ENCODE measurements at regions not wholly inside any gene's neighbourhood (a gene's known extent, or its start where the extent isn't known, plus 50 kb on each side); places are given as distances from the start of the nearest gene placed in this dataset.
"Not testable (repeated sequence)": the region's sequence is repeated elsewhere in the genome, so short reads cannot be mapped to it uniquely, and the experiment has no call there.

DNA sequence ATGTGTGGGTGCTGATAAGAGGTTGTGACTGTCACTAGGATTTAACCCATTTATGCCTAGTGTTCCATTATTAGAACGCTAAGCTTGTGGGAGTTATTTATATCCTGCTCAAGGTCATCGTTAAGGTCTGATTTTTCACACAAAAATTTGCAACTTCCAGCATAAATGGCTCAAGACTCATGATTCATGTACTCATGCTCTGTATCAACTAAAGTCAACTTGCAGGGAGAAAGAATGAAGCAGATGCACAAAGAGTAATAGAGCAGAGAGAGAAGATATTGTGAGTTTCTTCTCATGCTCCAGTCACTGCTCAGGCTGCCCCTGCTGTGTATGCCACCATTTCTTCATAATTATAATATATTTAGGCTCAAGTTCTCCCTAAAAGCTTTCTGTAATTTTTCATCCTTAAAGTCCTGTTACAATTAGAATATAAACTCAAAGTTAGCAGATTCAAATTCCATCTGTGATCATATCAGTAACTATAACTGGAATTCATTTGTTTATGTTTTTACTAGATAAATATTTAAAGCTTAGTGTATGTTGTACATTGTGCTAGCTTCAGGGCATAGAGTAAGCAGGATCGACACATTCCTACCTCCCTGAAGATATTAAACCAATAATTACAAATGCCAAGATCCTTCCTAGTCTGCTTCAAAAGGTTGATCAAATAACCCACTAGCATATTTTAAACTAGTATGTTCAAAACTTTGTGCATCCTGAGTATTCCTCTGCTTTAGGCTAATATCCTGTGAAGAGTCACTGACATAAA lies 136.7 kb downstream of the NUDT12 start:
- DNase-seq, result no peak

DNA sequence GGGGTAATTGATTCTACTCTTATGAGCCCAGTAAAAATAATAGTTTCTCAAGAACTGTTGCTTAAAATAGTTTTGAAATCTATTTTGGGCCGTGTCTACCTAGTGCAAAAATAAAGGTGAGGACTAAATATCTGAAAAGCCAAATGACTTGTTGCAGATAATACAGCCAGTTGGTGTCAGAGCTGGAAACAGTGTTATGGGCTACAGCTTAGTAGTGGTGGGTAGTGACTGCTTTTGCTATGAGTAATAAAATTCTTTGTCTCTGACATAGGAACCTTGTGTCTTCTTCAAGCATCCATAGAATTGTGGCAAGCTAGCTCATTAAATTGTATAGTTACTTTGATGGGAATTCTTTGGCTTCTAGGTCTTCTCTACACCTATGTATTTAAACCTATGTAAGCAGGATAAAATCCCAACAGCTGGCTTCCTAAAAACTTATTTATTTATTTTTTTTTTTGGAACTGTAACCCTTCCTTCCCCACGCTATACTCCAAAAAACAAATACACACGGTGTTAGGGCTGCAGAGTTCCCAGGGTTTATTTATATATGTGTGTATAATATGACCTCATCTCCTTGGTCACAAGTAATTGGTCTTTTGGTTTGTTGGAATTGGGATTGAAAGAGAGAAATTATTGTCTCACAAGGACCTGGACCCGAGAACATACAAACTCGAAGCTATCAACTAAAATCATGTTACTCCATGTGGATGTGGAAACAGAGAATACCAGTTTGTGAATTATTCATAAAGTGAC lies 138.0 kb downstream of the NUDT12 start:
- DNase-seq, result no peak

DNA sequence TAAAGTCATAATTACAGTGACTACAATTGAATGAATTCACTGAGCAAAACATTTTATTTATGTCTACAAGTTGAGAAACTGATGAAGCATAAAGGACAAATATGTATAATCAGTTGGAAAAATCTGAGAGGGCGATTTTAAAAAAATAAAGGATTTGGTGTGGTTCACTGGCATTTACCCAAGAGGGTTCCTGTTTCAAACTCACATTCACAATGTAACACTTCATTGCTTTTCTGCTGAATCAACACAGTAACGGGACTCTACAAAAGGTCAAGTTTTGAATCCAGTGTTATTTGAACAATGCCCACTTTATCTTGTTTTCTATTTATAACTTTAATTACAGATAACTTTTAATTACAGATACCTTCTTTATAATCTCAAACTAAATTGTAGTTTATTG lies 138.6 kb downstream of the NUDT12 start:
- DNase-seq, result no peak

DNA sequence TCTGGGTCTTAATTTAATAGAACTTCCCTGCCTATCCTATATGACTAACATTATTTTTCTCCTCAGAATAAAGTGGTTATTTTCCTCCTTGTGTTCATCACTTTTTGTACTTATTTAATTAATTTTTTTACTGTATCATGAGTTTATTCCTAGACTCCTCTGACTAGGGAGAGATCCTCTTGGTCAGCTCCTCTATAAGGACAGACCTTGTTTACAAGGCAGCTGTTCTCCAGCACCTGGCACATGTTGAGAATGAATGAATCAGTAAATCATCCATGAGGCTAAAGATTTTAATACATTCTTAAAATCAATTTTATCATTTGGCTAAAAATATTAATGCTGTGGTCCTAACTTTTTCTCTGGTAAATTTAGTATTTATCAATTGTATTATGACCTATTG lies 139.8 kb downstream of the NUDT12 start:
- DNase-seq, result no peak

DNA sequence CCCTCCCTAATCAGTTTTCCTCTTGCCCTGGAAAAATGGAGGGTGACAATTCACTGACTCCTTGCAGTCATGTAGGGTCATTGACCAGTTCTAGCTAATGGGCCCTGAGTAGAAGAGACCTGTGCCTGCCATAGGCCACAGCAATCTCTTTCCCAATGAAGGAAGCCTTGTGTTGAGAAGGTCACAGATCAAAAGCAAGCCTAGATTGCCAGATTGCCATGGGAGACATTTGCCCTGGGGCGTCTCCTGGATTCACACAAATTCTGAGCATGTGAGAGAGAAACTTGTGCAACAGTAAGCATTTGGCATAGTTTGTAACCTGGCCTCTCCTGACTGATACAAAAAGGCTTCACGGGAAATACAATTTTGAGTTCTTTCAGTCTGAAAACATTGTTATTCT lies 148.0 kb downstream of the NUDT12 start:
- DNase-seq, result no peak

DNA sequence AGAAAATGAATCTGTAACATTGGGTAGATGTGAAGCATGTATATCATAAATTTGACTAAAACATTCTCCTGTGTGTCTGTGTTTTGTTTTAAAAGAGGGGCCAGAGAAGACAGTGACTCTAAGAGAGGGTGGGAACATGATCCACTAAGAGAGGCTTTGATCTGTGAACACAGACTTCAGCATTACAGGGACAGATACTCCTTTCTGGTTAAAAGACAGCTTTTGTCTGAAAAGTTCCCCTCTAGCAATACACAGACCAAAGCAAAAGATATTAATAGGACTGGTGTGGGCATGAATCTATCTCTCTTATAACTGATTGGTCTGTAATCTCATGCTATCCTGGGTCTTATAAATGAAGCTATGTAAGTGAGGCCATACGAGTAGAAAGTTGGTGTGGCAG lies 150.9 kb downstream of the NUDT12 start:
- no peak for DNase-seq

DNA sequence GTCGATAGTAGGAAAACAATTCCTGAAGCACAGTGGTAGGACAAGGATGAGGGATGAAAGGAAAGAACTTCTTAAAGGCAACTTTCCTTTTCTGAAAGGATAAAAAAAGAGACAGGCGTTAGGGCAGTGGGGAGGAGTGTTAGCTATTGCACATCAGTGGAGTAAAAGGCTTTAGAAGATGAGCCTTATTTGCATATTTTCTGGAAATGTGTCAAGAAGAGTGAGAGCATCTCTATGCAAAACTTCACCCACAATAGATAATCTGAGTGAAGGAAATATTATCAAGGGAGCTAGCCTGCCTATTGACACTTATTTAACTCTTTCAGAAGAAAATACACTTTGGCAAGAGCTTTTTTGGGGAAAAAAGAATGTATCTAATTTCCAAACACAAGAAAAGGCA lies 151.6 kb downstream of the MACIR start:
- no peak for DNase-seq

DNA sequence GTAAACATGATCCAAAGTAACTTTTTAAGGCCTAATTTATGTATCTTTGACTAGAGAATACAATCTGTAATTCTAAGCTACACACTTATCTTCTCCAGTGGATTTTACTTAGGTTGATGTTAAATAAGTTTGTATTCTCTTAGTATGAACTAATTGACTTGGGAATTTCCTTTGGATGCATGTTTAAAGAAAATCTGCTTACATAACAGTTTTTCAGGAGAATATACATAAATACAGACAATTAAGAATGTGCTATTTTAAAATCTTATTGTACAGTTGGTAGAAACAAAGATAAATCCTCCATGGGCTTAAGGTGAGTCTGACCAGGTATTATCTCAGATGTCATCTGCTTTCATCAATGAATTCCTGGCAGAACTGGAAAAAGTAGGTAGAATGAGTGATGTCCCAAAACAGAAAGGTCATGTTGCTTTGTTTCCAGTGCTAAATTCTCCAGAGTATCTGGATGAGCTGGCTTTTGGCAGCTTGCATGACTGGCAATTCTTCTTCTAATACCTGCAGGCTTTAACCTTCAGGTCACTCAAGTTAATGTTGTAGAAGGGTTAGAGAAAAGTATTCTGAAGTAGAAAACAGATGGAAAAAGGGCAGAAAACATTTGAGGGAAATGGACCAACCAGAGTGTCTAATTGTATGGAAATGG lies 150.6 kb downstream of the MACIR start:
- no peak for DNase-seq

DNA sequence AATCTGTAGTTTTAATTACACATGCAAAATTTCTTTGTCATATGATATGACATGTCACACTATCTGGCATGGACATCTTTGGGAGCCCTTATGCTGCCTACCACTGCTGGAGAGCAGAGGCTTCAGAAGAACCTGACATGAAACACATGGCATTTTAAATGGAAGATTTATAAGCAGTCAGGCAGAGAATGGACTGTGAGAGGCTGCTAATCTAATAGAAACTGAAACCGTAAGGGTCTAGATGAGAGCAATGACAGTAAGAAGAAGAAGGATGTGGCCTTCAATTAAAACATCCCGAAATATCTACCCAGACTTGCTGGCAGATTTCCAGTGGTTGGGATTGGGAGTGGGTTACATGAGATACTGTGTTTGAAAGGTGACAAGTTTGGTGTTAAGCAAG lies 149.8 kb downstream of the MACIR start:
- DNase-seq, result no peak

DNA sequence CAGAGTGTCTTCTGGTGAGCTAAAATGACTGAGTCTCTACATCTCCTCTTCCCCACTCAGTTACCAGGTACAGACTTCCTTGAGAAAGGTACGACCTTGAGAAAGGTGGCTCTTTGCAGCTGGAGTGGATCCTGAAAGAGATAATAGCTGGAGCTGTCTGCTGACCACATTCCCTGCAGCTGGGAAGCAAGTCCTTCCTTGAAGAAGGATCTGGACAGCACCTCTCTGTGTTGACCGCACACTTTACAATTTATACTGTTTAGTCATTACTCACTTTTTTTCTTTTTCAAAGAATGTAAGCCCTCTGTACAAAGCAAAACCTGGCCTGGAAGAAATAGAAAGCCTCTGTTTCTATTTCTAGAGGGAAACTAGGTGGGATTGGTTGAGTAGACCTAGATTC lies 148.8 kb downstream of the MACIR start:
- no peak for DNase-seq

DNA sequence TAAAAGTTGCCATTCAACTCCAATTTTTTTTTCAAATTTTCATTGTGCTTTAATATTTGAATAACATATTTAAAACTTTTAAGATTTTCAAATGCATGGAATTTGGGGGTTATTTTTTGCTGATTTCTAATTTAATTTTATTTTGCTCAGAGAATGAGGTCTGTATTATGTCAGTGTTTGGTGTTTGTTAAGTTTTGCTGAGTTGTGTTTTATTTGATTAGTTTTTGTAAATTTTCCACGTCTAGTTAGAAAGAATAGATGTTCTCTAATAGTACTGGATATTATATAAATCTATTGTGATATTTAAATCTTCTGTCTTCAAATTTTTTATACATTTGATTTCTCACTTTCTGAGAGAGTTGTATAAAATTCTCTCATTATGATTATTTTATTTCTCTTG lies 145.9 kb downstream of the MACIR start:
- DNase-seq, result no peak

DNA sequence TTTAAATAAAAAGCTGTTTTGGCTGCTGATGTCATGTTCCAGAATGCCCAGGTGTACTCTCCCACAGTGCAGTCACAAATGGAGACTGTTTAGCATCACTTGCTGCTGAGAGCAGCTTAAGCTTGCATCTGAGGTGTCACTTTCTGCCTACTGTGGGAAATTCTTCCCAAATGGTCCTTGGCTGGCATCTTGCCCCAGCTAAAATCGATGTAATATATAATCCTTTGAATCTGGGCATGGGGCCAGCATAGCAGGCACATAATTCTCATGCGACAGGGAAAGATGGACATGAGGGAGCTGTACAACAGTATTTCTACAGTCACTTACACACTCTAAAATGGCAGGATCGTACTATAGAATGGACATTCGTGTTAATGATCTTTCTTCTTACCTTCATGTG lies 144.3 kb downstream of the MACIR start:
- no peak for DNase-seq

DNA sequence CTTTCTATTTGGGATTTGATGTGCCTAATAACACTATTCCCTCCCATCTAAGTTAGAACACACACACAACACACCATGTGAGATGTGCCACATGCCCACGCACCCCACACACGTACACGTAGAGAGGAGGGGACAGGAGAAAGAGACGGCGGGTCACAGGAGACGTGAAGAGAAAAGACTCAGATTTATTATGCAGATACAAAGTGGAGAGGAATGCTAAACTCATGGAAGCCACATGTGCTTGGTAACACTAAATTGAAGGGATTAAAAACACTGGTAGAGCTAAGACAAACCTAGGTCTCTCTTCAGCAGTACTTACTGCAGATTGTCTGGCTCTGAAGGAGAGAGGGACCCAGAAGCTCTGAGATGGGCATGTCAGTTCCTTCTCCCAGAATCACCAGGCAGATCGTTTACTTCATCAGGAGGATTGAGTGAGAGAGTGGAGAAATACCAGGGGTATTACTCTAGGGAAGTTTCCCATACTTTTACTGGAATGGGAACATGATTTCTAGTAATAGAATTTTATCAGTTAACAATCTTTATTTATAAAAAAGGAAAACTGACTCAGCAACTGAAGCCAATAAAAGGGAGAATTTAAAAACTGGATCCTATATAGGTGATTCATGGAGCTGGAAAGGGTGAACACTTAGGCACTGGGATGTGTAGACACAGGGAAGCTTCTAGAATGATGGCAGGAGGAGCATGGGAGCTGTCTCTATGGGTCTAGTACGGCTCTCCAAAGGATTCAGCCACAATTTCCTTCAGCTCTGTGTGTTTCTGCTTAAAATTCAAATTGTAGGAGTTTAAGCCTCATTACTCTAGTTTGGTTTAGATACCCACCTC lies 139.4 kb downstream of the MACIR start:
- no peak for DNase-seq

DNA sequence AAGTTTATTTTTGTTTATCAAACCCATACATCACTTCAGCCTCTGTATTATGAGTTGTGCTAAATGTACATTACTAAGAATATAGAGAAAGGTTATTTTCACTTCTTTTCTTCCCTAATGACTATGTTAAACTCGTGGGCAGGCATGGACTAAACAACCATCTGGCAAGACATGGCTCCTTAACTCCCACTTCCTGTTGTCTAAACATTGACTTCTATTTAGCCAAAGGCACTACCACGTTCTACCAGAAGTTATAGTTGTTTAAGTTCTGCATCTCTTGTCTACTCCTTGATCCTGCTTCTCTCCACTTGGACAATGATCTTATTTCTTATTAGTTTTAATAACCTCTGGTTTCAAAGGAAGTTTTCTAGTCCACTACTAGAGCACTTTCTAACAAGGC lies 136.1 kb downstream of the MACIR start:
- DNase-seq, result no peak

DNA sequence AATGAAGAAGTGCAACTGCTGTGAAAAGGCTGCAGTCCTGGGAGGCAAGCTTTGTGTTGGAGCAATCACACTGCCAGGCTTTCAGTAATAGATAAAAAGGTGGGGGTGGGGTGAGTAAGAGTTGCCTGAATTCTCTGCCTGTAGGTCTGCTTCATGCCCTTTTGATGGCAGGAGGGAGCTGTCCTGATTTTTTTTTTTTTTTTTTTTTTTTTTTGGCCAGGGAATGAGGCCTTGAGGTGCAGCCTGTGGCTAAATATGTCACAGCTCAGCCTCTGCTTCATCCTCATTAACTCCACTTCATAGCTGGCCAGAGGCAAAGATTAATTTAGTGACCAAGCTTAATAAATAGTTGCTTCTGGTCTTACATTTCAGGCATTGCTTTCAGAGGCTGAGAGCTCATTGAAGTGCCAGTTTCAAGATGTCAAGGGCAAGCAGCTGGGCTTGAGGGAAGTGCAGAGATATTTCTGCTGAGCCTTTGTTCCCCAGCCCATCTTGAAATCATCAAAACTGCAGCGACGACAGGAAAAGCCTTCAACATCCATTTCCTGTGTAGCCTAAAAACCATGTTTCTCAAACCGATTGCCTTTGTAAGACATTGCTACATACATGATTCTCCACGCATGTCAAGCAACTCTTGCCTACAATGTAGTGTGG lies 134.7 kb downstream of the MACIR start:
- peak; percentile 12 for DNase-seq

DNA sequence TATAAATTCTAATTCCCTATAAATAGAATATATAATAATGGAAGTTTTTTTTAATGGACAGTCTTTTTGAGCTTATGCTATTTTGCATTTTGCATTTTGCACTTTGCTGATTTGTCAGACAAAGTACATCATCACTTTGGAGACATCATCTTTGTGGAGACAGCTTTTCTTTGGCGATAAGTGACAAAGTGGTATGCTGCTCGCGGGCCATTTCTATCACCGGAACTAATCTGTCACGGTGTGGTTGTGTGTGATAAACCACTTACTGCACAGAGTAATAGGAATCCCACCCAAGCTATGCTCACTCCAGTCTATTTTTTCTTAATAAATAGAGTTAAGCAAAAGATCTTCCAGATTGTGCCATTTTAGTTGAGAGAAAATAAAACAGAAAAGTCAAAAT lies 133.1 kb downstream of the MACIR start:
- DNase-seq, result no peak

DNA sequence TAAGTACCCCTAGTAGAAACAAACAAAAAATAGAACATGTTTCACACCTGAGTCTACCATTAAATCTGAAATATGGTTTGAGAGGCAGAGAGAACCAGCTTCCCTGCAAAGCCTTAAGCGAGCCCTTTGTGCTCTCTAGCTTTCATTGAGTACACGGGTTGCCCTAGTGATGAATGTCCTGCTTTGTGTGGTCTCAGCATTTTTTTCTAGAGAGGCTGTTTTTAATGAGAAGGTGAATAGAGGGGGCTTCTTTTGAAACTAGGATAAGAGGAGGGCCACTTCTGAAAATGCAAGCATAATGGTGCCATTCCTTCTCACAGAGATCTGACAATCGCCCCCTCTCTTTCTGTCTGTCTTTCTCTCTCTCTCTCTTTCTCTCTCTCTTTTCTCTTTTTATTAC lies 131.3 kb downstream of the MACIR start:
- DNase-seq, result no peak

DNA sequence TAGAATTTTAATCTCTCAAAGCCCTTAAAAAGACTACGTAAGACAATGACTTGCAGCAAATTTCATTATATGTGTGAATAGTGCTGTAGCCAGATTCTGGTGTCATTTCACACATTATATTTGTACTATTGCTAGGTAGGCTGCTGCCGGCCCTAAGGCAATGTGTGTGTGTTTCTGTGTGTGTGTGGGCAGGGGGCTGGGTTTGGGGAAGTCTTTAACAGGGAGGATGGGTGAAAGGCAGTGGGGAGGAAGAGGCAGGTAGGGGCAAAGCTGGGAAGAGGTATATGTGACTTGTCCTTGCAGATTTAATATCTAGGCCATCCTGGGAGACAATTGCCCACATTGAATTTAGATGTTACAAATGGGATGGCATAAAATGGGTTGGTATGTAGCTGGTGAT lies 130.8 kb downstream of the MACIR start:
- DNase-seq, result no peak

DNA sequence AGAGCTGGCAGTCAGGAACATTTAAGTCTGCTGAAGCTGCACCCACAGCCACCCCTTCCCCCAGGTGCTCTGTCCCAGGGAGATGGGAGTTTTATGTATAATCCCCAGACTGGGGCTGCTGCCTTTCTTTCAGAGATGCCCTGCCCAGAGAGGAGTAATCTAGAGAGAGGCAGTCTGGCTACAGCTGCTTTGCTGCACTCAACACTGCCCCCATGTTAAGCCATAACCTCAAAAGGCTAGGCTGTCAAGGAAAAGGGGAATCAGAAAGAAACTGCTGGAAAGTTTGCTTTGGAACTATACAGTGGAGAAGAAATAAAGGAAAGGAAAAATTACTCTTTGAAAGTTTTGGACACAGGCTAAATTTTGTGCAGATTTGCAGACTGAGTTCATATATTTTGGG lies 127.2 kb downstream of the MACIR start:
- DNase-seq, result no peak

DNA sequence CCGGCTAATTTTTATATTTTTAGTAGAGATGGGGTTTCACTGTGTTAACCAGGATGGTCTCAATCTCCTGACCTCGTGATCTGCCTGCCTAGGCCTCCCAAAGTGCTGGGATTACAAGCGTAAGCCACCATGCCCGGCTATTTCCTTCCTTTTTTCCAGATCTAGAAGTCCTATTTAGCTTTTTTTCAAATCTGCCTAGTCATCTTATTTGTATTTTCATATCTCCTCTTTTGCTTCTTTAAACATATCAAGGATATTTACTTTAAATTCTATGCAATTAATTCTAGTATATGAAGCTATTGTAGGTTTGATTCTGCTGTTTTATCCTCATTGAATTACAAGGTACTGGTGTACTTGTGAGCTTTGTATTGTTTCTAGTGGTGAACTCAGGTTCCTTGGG lies 119.1 kb downstream of the MACIR start:
- not testable (repeated sequence) for DNase-seq

DNA sequence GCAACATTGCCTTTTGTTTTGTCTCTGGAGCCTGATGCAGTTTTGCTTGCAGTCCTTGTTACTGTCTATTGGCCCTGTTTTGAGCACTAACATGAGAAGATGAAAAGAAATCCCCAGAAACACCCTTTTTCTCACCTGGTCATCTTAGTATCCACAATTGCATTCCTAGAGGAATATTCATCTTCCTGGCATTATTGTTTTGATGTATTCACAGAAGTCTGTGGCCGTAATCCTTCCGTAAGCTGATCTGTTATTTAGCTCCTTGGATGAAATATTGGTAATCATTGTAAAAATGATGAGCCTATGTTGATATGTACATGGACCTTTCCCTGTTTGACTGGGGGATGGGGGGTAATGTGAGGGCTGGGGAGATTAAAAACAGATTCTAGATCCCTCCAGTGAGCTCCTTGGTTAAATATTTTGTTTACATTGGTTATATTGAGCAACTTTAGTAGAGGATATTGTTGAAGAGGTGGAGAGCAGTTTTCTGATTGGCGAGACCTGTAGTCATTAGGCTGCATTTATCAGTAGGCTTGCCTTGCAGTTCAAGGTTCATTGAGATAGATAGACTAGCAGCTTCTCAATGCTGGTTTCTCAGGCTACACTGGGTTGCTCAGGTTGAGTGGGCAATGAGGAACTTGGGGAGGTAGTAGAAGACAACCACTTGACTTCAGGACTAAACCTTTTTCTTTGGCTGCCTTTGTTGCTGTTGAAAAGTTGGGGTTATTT lies 117.5 kb downstream of the MACIR start:
- no peak for DNase-seq

DNA sequence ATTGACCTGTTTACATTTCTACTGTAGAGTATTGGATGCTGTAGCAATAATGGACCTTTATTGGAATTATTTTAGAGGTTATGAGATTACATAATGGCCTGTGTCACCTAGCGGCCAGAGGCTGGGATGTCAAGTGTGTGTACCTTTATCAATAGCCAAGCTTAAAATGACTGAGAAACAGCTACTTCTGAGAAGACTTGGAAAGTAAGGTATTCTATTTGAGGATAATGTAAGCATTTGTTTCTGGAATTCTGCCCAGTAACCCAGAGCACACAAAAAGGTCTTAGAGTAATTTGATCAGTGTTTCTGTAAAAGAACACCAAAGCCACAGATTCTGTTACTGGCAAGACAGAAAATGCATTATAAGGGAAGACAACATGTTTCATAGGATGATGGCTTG lies 116.8 kb downstream of the MACIR start:
- no peak for DNase-seq
